ENCODE measurements at regions not wholly inside any gene's neighbourhood (a gene's known extent, or its start where the extent isn't known, plus 50 kb on each side); places are given as distances from the start of the nearest gene placed in this dataset.

GRCh38 chr17:77499699-77500435 is 359.1 kb downstream of the SEC14L1 start:
- no peak for TF ChIP-seq CTCF (IDR thresholded peaks at IDR 0.05)
- no peaks in the 10 kb centered on the region for H3K27me3 Mint-ChIP-seq (ENCODE audit: low read depth, poor library complexity)
- no peak overlapping the region for H3K4me3 Mint-ChIP-seq
- no peaks in the 10 kb centered on the region for H3K9me3 Mint-ChIP-seq
- peaks cover 12% of the 10 kb centered on the region for H3K4me1 Mint-ChIP-seq
- DNase-seq: no peak
- H3K36me3 Mint-ChIP-seq (ENCODE audit: low read depth): peaks cover 41% of the 10 kb centered on the region
- no peak overlapping the region for H3K27ac Mint-ChIP-seq

- DNase-seq: peak; percentile 35
- peaks cover 35% of the 10 kb centered on the region for H3K36me3 Mint-ChIP-seq (ENCODE audit: low read depth)
- H3K9me3 Mint-ChIP-seq: no peaks in the 10 kb centered on the region
- no peak overlapping the region for H3K4me3 Mint-ChIP-seq
- H3K27ac Mint-ChIP-seq: no peak overlapping the region
- H3K27me3 Mint-ChIP-seq (ENCODE audit: low read depth, poor library complexity): no peaks in the 10 kb centered on the region
- TF ChIP-seq CTCF (IDR thresholded peaks at IDR 0.05): peak; percentile 38
- H3K4me1 Mint-ChIP-seq: peaks cover 15% of the 10 kb centered on the region
Measured at GRCh38 chr17:77501101-77501566, 360.4 kb downstream of the SEC14L1 start.

GRCh38 chr17:77501751-77502625 is 361.2 kb downstream of the SEC14L1 start:
- no peak for TF ChIP-seq CTCF (IDR thresholded peaks at IDR 0.05)
- no peaks in the 10 kb centered on the region for H3K9me3 Mint-ChIP-seq
- H3K4me1 Mint-ChIP-seq: peaks cover 15% of the 10 kb centered on the region
- peak overlapping the region; percentile 82 for H3K27ac Mint-ChIP-seq
- no peak overlapping the region for H3K4me3 Mint-ChIP-seq
- H3K27me3 Mint-ChIP-seq (ENCODE audit: low read depth, poor library complexity): no peaks in the 10 kb centered on the region
- DNase-seq: no peak
- peaks cover 35% of the 10 kb centered on the region for H3K36me3 Mint-ChIP-seq (ENCODE audit: low read depth)

GRCh38 chr17:77502626-77503292 is 362.0 kb downstream of the SEC14L1 start:
- no peak for TF ChIP-seq CTCF (IDR thresholded peaks at IDR 0.05)
- Mint-ChIP-seq H3K36me3 (ENCODE audit: low read depth) (peaks cover 35% of the 10 kb centered on the region), H3K4me3 (no peak overlapping the region), H3K27ac (peak overlapping the region; percentile 11), H3K4me1 (peaks cover 15% of the 10 kb centered on the region), H3K9me3 (no peaks in the 10 kb centered on the region), H3K27me3 (ENCODE audit: low read depth, poor library complexity) (no peaks in the 10 kb centered on the region)
- no peak for DNase-seq

- no peak for TF ChIP-seq CTCF (IDR thresholded peaks at IDR 0.05)
- H3K9me3 Mint-ChIP-seq: no peaks in the 10 kb centered on the region
- peaks cover 15% of the 10 kb centered on the region for H3K4me1 Mint-ChIP-seq
- no peak for DNase-seq
- H3K27ac Mint-ChIP-seq: no peak overlapping the region
- H3K4me3 Mint-ChIP-seq: no peak overlapping the region
- H3K27me3 Mint-ChIP-seq (ENCODE audit: low read depth, poor library complexity): no peaks in the 10 kb centered on the region
- H3K36me3 Mint-ChIP-seq (ENCODE audit: low read depth): peaks cover 35% of the 10 kb centered on the region
Measured at GRCh38 chr17:77503293-77503655, 362.5 kb downstream of the SEC14L1 start.
